T47D (cell line): ENCODE measurements at regions not wholly inside any gene's neighbourhood (a gene's known extent, or its start where the extent isn't known, plus 50 kb on each side); places are given as distances from the start of the nearest gene placed in this dataset.

ENCODE experiments used
- DNase-seq, 2 experiments: peaks; one replicate each; pipeline versions ENCODE4 v3.0.0 to v3.0.0-alpha.2; 2011 to 2012; ENCODE audit warnings: low read depth in 1 of 2, low spot score in 1 of 2
- JUND ChIP-seq: IDR thresholded peaks from 2 replicates; pipeline ENCODE4 v1.6.1; 2012; ENCODE audit warnings: low read depth
- in situ Hi-C: cut with HindIII; loops from 2 replicates; pipeline ENCODE4 v1.10.0; 2016; ENCODE audit warnings: low sequenced_read_pairs, low pct_unique_long_range_greater_than_20kb

DNA sequence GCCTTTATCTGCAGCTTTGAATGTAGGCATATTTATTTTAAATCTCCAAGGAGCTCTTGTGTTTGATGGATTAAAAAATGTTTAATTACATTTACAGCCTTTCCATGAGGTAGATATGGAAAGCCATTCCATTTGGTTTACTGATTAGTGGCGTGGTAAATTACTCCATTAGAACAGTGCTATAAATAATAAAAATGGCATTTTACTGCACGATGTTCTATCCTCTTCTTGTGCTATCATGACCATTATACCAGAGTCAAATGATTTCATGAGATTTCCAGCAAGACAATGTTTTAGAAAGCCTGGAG is 250.9 kb upstream of the HTR2A start:
- no peak for DNase-seq
- no peak for TF ChIP-seq JUND
- in situ Hi-C loops: no loop called here

DNA sequence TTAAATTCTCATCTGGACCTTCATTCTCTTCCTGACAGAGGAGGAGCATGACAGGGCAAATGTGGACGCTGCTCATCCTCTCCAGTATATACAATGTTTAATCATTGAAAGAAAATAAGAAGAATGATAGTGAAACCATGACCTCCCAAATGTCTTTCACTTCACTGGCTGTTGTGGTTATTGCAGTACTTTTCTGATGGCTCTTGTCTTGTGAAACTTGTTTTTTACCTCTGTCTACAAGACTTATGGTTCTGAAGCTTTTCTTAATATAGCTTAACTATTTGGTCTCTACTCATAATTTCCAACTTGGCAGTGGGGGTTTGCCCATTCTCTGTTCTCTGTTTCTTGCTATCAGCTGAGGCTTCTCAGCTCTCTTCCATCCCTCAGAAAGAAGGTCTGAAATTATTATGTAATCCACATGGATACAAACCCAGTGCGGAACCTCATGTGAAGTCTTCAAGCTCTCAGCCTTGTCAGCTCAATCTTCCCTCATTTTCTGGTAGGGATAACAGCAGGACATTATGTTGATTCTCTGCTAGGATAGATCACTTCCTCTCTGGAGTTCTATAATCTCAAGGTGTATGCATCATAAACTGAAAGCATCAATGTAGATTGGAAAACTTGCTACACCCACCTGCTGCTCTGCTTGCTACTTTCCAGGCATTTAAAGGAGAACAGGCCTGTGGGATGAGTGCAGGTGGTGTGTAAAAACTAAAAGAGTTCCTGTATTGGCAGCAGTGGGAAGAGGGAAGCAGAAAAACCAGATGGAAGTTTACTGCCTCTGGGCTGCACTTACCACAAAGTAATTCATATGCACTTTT is 250.3 kb upstream of the HTR2A start:
- in situ Hi-C loops: no loop called here
- TF ChIP-seq JUND: no peak
- DNase-seq: no peak

DNA sequence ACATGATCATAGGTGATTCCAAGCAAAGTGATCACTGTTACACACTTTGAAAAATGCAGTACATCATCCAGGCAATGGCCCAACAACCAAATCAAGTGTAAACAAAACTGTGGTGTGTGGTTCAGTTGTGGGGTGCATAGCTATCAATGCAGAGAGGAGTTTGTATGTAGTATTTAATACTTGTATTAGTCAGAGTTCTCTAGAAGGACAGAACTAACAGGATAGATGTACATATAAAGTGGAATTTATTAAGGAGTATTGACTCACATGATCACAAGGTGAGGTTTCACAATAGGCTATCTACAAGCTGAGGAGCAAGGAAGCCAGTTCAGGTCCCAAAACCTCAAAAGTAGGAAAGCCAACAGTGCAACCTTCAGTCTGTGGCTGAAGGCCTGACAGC is 249.3 kb upstream of the HTR2A start:
- in situ Hi-C loops: no loop called here
- TF ChIP-seq JUND: no peak
- DNase-seq: no peak

DNA sequence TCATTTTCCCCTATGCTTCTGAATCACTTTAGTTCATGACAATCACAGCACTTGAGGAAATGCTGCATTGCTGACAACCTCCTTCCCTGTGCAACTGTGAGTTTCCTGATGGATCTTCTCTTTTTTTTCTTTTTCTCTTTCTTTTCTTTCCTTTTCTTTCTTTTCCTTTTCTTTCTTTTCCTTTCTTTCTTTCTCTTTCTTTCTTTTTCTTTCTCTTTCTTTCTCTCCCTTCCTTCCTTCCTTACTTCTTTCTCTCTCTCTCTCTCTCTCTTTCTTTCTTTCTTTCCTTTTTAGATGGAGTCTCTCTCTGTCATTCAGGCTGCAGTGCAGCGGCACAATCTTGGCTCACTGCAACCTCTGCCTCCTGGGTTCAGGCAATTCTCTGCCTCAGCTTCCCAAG is 247.9 kb upstream of the HTR2A start:
- DNase-seq: no peak
- TF ChIP-seq JUND: no peak
- in situ Hi-C loops: no loop called here

DNA sequence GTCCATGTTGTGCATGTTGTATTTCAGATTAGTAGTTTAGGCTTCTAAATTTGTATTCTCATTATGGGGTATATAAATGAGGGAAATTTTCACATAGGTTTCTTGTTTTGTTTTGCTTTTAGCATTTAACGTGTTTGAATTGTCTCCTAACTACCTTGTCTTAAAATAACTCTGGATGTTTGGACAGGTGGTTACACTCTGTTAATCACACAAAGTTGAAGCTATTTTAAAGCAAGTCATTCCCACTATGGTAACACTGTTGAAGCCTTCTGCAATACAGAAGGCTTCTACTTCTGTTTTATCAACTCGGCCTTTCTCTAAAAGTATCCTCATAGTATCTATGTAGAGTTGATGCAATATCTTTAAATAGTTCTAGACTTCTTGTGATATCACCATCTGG is 245.3 kb upstream of the HTR2A start:
- no peak for DNase-seq
- TF ChIP-seq JUND: no peak
- in situ Hi-C loops: no loop called here

DNA sequence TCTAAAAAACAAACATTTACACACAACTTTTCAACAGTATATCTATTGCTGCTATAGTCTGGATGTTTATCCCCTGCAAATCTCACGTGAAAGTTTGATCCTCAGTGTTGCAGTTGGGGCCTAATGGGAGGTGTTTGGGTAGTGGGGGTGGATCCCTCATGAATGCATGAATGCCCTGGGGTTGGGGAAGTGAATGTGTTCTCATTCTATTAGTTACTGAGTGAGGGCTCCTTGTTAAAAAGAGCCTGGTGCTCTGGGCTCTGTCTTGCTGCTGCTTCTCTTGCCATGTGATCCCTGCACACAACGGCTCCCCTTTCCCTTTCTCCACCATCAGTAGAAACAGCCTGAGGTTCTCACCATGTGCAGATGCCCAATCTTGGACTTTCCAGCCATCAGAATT is 242.7 kb upstream of the HTR2A start:
- TF ChIP-seq JUND: no peak
- in situ Hi-C loops: no loop called here
- no peak for DNase-seq

DNA sequence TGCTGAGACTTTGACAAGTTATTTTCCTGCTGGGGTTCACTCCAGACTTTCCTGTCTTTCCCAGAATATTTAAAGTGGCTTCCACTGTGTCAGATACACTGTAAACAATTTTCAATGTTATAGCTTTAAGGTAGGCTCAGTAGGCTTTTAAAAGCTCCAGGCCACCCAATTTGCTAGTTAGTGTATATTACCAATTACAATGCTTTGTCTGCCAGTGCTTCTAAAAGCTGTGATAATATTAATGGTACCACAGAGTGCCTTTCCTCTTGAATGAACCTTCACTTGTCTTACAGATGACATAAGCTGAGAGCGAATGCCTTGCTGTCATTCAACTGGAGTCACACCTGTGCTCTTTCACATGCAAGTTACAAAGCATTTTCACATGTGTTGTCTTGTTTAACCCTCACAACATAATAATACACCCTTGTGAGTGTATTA is 239.7 kb upstream of the HTR2A start:
- DNase-seq: no peak
- in situ Hi-C loops: no loop called here
- TF ChIP-seq JUND: no peak

DNA sequence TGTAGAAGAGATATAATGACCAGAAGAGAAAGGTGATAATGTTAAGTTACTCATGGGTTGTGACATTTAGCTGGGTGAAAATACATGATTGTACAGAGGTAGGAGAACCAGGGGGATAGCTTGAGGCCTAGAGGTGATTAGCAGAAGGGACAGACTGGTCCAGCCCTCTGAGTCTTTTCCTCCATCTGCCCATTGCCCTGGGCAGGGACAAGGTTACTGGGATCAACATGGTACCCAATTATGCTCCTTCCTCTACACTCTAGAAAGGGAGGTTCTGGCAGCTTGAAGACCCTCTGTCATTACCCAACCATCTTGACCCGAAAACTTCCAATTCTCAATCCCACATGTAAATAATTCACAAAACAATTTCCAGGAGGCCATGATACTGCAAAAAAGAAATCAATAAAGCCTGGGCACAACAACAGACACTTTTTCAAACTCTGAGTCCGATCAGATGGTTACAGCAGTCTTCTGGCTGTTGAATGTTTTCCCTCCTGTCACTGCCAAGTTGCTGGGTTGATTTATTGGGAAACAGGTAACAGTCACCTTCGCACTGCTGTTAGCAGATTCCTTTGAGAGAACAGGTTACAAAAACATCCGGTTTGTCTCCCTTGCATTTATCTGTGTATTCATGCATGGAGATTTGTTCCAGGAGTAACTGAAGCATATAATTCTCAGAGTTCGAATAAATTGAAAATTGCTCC is 239.1 kb upstream of the HTR2A start:
- no peak for TF ChIP-seq JUND
- in situ Hi-C loops: no loop called here
- peak in 1 of 2 experiments; percentile 19 for DNase-seq

DNA sequence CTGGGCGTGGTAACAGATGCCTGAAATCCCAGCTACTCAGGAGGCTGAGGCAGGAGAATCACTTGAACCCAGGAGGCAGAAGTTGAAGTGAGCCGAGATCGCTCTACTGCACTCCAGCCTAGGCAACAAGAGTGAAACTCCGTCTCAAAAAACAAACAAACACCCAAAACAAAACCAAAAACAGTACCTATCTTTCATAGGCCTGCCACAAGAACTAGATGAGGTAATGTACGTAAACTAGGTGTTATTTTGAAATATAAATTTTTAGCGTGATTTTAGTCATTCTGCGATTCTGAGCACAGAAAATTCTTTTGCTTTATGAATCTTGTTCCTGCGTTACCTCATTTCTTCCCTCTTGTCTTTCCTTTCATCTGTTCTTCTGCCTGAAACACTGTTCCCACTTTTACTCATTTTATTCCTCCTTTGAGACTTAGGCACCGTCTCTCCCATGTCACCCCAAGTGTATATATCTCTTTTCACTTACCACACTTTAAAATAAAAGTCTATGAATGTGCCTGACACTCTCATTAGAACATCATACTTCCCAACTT is 238.2 kb upstream of the HTR2A start:
- TF ChIP-seq JUND: no peak
- in situ Hi-C loops: no loop called here

DNA sequence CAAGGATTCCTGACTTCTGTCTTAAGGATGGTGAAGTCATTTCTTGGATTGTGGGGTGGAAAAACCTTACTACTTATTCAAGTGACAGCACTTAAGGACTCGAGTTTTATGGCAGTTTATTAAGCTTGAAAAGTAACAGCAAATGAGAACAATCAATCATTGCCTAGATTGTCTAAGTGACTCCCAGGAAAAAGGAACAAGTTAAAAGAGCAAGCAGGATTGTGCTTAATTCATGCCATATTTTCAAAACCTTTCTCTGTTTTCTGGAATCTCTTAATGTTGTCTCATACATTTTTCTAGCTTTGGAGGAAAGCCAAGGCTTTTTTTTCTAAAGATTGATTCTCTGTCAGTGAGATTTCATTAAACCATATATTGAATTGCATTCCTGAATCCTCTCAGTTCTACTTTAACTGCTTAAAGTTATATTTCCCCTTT is 236.2 kb upstream of the HTR2A start:
- TF ChIP-seq JUND: no peak
- DNase-seq: no peak
- in situ Hi-C loops: no loop called here

More for the DNA sequence above, 238.2 kb upstream of the HTR2A start:
- no peak for DNase-seq

DNA sequence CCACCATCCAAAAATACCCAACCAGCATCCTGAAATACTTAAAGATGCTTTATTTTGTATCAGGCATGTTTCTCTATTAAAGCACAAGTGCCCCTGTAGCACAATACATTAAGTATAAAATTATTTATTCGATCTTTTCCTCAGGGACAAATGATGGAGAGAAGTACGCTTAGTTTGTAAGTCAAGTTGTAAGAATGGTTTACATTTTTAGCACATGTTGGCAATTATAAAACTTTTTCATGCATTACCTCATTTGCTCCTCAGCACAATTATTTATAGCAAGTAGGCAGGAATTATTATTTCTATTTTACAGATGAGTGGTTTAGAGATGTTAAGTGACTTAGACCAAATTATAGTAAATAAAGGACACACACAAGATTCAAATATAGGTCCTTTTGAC is 232.6 kb upstream of the HTR2A start:
- in situ Hi-C loops: no loop called here
- TF ChIP-seq JUND: no peak
- no peak for DNase-seq

DNA sequence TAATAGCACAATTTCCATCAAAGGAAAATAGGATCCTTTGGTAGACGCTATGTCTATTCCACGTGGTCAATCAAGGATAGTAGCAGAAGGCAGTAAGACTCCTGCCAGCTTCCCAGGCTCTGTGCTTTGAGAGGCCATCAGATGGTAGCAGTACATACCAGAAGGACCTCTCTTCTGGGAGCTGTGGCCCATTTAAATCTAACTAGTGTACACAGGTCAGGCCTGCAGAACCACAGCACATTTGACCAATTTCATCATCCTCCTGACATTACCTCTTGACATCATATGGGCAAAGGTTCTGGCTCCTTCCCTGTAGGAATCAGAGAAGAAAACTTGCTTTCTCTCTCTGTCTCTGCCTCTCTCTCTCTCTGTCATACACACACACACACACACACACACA is 229.6 kb upstream of the HTR2A start:
- peak in 1 of 2 experiments; percentile 54 for DNase-seq
- in situ Hi-C loops: no loop called here
- TF ChIP-seq JUND: no peak

DNA sequence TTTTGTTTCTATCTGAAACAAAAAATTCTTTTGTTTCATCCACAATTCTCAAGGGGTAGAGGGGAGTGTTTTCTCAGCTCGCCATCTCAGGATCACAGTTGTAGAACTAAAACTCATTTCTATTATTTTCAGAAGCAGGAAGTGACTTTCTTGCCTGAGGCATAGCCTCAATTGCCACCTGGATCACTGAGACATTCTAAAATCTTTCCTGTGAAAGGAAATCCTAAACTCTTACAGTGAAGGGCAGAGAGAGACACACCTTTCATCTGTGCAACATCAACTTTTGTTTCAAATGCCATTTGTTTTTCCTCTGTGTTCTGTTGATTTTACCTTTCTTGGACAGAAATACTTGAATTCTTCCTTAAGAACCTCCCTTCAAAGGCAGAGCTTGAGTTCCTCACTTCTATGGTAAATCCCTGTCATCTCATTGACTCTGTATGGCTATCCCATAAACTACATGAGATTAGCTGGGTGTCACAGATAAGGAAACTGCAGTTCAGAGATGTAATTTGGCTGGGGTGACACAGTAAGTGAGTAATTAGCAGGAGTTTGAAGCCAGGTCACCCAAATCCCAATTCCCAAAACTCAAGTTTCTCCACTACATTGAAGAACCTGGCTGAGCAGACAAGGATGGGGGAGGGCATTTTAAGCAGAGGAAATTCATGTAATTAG is 224.4 kb upstream of the HTR2A start:
- DNase-seq: no peak
- TF ChIP-seq JUND: no peak
- in situ Hi-C loops: no loop called here
